Activated naive CD8-positive, alpha-beta T cell treated with anti-CD3 and anti-CD28 coated beads, Interleukin-2, amount 50 U/mL, for 16 hours (primary cell): ENCODE measurements at regions not wholly inside any gene's neighbourhood (a gene's known extent, or its start where the extent isn't known, plus 50 kb on each side); places are given as distances from the start of the nearest gene placed in this dataset.
"Not testable (repeated sequence)": the region's sequence is repeated elsewhere in the genome, so short reads cannot be mapped to it uniquely, and the experiment has no call there.

Experiments used
- DNase-seq: peaks from one replicate; pipeline ENCODE4 v3.0.0-alpha.2; 2020; ENCODE audit warnings: low read depth, low spot score

GRCh38 chr15:95068701-95069521, 837.5 kb downstream of the MCTP2 start:
- no peak for DNase-seq

GRCh38 chr15:95075792-95076677, 844.7 kb downstream of the MCTP2 start:
- no peak for DNase-seq

DNA sequence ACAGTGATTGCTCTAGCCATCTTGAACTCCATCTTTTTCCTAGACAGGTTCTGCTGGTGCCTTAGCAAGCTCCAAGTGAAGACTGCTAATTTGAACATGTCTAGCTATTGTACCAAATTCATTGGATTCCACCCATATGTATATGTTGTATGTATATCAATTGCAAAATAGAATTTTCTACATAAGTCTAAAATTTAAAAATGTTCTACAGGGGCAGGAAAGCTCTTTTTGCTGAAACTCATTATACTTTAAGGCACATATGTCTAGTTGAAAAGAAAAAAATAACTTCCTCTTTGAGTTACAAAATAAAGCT, 845.3 kb downstream of the MCTP2 start:
- no peak for DNase-seq

DNA sequence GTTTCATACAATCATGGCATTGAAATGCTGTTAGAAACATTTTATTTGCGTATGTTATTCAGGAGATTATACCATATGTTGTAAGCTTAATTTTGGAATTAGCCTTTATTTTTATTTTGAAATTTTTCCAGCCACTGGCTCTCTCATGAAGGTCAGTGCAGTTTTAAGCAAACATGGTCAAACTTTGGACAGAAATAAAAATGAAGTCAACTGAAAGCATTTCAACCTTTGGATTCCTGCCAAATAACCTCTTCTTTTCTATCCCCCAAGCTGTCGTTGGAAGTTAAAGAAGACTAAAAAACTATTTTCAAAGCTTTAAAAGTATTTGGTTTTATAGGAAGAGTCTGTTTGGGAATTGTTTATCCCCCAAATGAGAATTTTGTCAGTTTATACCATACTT, 846.6 kb downstream of the MCTP2 start:
- DNase-seq: no peak

GRCh38 chr15:95080228-95080627, 848.9 kb downstream of the MCTP2 start:
- DNase-seq: not testable (repeated sequence)

GRCh38 chr15:95085056-95085455, 853.7 kb downstream of the MCTP2 start:
- no peak for DNase-seq

DNA sequence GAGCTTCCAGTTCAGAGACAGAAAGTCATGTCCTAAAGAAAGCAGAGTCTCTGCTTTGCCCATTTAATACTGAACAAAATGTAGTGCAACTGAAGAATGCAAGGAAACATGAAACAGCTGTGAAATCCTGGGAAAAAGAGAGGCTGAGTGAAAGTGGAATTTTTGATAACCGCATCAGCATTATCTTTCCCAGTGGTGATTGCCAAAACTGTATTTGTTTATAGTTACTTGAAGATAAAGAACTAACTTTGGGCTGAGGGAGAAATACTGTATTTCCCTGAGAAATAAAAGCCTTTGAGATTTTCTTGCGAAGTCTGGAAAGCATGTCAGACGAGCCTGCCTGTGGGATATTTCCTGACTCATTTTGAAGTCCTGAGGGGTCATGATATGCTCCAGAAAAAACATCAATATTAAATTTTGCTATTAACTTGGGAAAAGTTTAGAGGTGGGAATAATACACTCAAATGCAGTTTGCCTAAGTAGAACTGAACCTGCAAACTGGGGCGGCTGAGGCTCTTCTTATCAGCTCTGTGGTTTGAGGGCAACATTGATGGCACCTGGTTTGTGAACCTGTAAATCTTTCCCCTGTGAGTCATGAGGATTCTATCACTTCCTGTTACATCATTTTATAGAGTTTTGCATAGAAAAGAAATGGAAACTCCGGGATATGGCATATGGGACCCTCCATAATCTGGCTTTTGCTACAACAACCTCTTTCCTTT, 855.3 kb downstream of the MCTP2 start:
- DNase-seq: no peak

DNA sequence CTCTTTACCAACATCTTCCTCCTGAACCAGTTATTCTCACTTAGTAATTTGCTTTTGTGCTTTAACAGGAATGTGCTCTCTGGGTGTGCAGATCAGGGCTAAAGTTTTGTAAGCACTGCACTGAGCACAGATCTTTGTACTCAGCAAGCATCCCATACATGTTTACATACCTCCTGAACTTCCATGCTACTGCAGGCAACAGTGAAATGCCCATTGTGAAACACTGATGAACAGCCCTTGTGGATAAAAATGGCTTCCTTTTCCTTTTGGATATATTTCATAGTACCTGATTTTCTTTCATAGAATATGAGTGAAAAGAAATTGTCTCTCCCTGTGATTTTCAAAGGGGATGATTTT, 855.9 kb downstream of the MCTP2 start:
- no peak for DNase-seq

DNA sequence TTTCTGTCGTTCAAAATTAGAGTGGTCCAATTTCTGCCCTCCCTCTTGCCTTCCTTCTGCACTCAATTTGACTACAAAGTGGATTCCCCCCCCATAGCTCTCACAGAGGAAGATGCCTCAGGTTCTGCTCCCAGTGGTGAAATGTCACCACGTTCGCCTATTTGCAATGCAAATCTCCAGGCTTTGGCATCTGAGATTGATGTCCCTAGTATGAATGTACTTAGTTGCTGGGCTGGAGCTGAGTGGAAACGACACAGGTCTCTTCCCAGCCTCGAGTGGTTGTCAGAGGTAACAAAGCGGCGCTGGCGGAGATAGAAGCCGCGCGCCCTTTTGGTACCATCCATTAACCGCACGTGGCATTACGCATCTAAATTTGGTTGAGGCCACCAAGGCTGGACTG, 860.1 kb downstream of the MCTP2 start:
- no peak for DNase-seq

- no peak for DNase-seq
Observed at GRCh38 chr15:95095250-95095649, 863.9 kb downstream of the MCTP2 start.

DNA sequence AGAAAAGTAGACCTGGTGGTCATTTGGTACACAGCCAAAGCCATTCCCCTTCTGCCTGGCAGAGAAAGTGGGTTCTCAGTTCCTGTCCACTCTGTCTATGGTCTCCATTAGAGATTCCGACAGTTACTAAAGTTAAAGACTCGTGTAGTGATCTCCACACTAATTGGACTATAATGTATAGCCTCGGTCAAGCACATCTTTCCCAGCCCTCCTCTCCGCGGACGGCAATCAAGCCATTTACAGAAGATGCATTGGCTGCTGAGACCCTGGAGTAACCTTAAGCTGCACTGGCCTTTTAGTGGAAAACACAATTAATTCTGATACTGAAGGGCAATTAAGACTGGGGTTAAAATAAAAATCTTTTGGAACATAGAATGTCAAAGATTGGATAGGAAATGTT, 865.3 kb downstream of the MCTP2 start:
- no peak for DNase-seq

- DNase-seq: no peak
Observed at GRCh38 chr15:95097361-95097760, 866.0 kb downstream of the MCTP2 start.

DNA sequence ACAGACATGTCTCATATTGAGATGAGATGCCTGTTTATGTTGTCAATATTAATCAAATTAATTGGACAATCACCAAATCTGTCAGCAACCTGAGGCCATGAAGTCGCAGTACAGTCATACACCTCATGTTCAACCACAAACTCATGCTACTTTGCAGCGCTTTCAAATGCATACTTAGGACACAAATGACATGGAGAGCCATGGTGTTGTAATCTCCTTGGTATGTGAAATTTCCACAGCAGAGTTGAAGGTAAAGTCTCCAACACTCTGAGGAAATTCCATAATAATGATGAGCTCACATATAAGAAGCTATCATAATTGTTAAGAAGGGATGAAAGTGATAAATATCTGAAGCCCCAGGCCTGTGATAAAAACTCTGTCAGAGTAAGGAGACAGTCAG, 873.9 kb downstream of the MCTP2 start:
- DNase-seq: no peak

- DNase-seq: no peak
Observed at GRCh38 chr15:95106801-95107200, 875.4 kb downstream of the MCTP2 start.

DNA sequence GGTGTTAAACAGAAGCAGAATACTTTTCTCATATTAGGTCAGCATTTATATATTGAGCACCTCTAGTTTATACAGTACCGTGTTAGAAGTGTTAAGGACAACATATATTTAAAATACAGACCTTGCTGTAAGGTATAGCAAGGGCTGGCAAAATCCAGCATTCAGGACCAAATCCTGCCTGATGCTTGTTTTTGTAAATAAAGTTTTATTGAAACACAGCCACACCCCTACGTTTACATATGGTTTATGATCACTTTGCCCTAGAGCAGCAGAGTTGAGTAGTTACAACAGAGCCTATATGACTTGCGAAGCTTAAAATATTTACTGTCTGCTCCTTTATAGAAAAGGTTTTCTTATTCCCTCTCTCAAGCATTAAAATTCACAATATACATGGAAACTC, 877.3 kb downstream of the MCTP2 start:
- DNase-seq: no peak

DNA sequence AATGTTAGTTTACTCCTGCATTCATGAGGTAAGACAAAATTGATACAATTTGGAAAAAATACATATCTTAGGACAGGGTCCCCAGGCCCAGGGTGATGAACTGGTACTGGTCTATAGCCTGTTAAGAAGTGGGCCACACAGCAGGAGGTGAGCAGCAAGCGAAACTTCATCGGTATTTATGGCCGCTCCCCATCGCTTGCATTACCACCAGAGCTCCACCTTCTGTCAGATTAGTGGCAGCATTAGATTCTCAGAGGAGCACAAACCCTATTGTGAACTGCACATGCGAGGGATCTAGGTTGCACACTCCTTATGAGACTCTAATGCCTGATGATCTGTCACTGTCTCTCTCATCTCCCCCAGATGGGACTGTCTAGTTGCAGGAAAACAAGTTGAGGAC, 880.6 kb downstream of the MCTP2 start:
- no peak for DNase-seq

GRCh38 chr15:95113041-95113440, 881.7 kb downstream of the MCTP2 start:
- no peak for DNase-seq

- DNase-seq: no peak
Observed at GRCh38 chr15:95119041-95119610, 887.8 kb downstream of the MCTP2 start.

- DNase-seq: no peak
Observed at GRCh38 chr15:95120595-95120994, 889.2 kb downstream of the MCTP2 start.

DNA sequence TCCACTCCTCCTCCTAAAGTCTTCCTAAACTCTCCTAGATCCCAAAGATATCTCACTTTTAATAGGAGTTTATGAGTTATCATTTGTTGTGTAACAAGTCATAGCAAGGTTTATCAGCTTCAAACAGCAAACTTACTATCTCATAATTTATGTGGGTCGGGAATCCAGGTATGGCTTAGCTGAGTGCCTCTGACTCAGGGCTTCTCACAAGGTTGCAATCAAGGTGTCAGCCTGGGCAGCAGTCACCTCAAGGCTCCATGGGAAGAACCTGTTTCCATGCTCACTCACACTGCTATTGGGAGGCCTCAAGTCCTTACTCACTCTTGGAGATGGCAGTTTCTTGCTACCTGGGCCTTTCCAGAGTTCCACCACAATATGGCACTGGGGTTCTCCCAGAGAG, 889.8 kb downstream of the MCTP2 start:
- DNase-seq: no peak

DNA sequence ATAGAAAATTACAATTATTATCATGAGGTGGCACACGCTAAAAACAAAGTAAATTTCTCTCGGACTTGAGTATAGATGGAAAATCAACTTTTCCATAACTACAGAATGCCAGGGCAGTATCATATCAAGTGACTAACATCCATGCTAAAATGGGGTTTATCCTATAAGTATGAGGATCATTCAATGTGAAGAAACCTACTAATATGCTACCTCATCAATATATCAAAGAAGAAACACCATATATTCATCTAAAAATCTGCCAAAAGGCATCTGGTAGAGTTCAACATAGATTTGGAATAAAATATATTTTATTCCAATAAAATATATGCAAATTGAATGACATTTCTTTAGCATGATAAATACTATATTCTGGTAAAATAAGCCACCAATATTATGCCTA, 894.4 kb downstream of the MCTP2 start:
- DNase-seq: no peak

- no peak for DNase-seq
Observed at GRCh38 chr15:95127356-95127755, 896.0 kb downstream of the MCTP2 start.
